Large intestine (tissue), 3 donors: ENCODE measurements at regions not wholly inside any gene's neighbourhood (a gene's known extent, or its start where the extent isn't known, plus 50 kb on each side); places are given as distances from the start of the nearest gene placed in this dataset.
"Not testable (repeated sequence)": the region's sequence is repeated elsewhere in the genome, so short reads cannot be mapped to it uniquely, and the experiment has no call there.

Source experiments
- DNase-seq, 2 donors: peaks; one replicate each; pipeline versions ENCODE4 v3.0.0 to v3.0.0-alpha.2; 2013
- H3K27ac ChIP-seq: one replicate; pipeline ENCODE4 v1.5.1; 2013; ENCODE audit warnings: low read length
- H3K27me3 ChIP-seq: 2 replicates; pipeline ENCODE4 v1.6.1; 2013; ENCODE audit warnings: low read length; ENCODE audit not compliant: control insufficient read depth, insufficient read depth
- H3K36me3 ChIP-seq: 2 replicates; pipeline ENCODE4 v1.6.1; 2013; ENCODE audit warnings: low read length; ENCODE audit not compliant: control insufficient read depth, insufficient read depth
- H3K4me1 ChIP-seq: one replicate; pipeline ENCODE4 v1.6.1; 2013; ENCODE audit warnings: low read length; ENCODE audit not compliant: control insufficient read depth, insufficient read depth
- H3K4me3 ChIP-seq: one replicate; pipeline ENCODE4 v1.5.1; 2013; ENCODE audit warnings: low read length
- H3K9me3 ChIP-seq: one replicate; pipeline ENCODE4 v1.6.1; 2013; ENCODE audit warnings: mild to moderate bottlenecking, low read depth, low read length, moderate library complexity; ENCODE audit not compliant: control insufficient read depth
- whole genome bisulfite sequencing: methylation state at CpG from one replicate; pipeline ENCODE4 v1.1.5; 2013; ENCODE audit warnings: low lambda C conversion rate; ENCODE audit not compliant: insufficient coverage; 5-methylcytosine and 5-hydroxymethylcytosine counted together

- not testable (repeated sequence) for DNase-seq, H3K9me3 ChIP-seq, H3K36me3 ChIP-seq, H3K27ac ChIP-seq, H3K4me1 ChIP-seq, H3K27me3 ChIP-seq, H3K4me3 ChIP-seq
- WGBS, result no CpG with 5 or more reads among the region's 25 CpGs
These were observed 551.9 kb downstream of the FAM181B start for GRCh38 chr11:82181796-82182195.

- Histone ChIP-seq H3K4me1 (no peaks in the 10 kb centered on the region), H3K4me3 (no peak overlapping the region), H3K27me3 (no peaks in the 10 kb centered on the region), H3K36me3 (no peaks in the 10 kb centered on the region), H3K9me3 (peaks cover 2% of the 10 kb centered on the region), H3K27ac (no peak overlapping the region)
- no CpG with 5 or more reads among the region's 2 CpGs for WGBS
- DNase-seq, result no peak
These were observed 556.7 kb downstream of the FAM181B start for GRCh38 chr11:82176945-82177344.

GRCh38 chr11:82176365-82176764 lies 557.3 kb downstream of the FAM181B start:
- no peak overlapping the region for H3K27ac ChIP-seq
- peaks cover 2% of the 10 kb centered on the region for H3K9me3 ChIP-seq
- peak in 1 of 2 donors; percentile 31 for DNase-seq
- WGBS, result 33% methylated on average over 1 of the region's 2 CpGs
- no peaks in the 10 kb centered on the region for H3K4me1 ChIP-seq
- H3K36me3 ChIP-seq, result no peaks in the 10 kb centered on the region
- H3K27me3 ChIP-seq, result no peaks in the 10 kb centered on the region
- no peak overlapping the region for H3K4me3 ChIP-seq

- DNase-seq, result no peak
- Histone ChIP-seq H3K27ac (no peak overlapping the region), H3K36me3 (no peaks in the 10 kb centered on the region), H3K4me3 (no peak overlapping the region), H3K27me3 (no peaks in the 10 kb centered on the region), H3K4me1 (no peaks in the 10 kb centered on the region), H3K9me3 (no peaks in the 10 kb centered on the region)
- no CpG with 5 or more reads among the region's 2 CpGs for WGBS
These were observed 559.1 kb downstream of the FAM181B start for GRCh38 chr11:82174610-82175009.

DNA sequence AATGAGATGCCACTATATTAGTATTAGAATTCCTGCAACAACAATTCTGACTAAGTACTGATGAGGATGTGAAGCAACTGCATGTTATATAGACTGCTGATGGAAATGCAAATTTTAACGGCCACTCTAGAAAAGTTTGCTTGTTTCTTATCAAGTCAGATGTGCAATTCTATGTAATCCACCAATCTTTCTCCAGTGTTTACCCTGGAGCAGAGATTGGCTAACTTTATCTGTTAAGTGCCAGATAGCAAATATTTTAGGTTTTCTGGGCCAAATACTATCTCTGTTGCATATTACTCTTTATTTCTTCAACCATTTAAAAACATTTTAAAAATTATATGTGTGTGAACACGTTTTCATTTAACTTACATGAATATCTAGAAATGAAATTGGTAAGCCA lies 586.9 kb downstream of the FAM181B start:
- no peak for DNase-seq
- WGBS, result 20% methylated on average over 2 of the region's 2 CpGs
- H3K4me3 ChIP-seq, result no peak overlapping the region

DNA sequence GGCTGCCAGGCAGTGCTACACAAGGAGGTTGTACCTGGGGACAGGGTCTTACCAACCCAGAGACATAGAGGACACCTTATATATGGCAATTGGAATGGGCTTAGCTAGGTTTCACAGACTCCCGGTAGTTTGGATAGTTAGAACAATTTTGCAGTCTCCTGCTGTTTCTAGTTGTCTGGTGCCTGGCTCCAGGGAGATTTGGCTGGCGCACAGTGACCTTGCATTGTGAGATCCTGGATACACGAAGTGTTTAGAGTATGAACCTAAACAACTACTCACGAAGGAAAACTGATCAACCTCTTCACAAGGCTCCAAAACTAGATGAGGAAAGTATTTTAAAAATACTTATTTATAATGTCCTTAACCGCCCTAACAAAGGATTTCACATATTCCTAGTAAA lies 614.7 kb downstream of the FAM181B start:
- H3K27ac ChIP-seq, result no peak overlapping the region
- no CpG with 5 or more reads among the region's 5 CpGs for WGBS
- H3K4me3 ChIP-seq, result no peak overlapping the region
- H3K4me1 ChIP-seq, result no peaks in the 10 kb centered on the region
- H3K27me3 ChIP-seq, result no peaks in the 10 kb centered on the region
- no peaks in the 10 kb centered on the region for H3K36me3 ChIP-seq
- DNase-seq, result no peak
- no peaks in the 10 kb centered on the region for H3K9me3 ChIP-seq

More for the DNA sequence above, 586.9 kb downstream of the FAM181B start:
- Histone ChIP-seq H3K27me3 (no peaks in the 10 kb centered on the region), H3K4me1 (no peaks in the 10 kb centered on the region), H3K27ac (no peak overlapping the region), H3K9me3 (no peaks in the 10 kb centered on the region), H3K36me3 (no peaks in the 10 kb centered on the region)

GRCh38 chr11:82117362-82117761 lies 616.3 kb downstream of the FAM181B start:
- no peaks in the 10 kb centered on the region for H3K9me3 ChIP-seq
- no peaks in the 10 kb centered on the region for H3K36me3 ChIP-seq
- DNase-seq, result no peak
- no peaks in the 10 kb centered on the region for H3K4me1 ChIP-seq
- no CpG with 5 or more reads among the region's 5 CpGs for WGBS
- H3K27me3 ChIP-seq, result no peaks in the 10 kb centered on the region
- no peak overlapping the region for H3K27ac ChIP-seq
- no peak overlapping the region for H3K4me3 ChIP-seq

DNA sequence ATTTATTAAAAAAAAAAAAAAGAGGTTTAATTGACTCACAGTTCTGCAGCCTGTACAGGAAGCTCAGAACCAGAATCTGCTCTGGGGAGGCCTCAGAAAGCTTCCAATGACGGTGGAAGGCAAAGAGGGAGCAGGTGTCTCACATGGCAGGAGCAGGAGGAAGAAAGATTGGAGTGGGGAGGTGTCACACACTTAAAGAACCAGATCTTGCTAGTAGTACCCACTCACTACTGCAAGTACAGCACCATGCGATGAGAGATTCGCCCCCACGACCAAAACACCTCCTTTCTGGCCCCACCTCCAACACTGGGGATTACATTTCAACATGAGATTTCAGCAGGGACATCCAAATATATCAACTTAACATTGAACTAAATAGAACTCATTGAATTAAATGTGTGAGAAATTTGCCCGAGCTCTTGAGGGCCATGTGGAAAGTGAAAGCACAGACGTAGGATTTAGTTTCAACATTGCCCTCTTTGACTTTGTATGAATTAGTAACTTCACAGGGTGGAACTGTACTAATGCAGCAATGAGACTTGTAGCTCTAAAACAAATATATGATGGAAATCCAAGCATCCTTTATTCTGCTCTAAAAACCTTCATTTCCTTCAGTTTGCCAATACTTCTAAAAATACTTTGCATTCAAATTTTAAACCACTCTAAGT lies 628.2 kb downstream of the FAM181B start:
- Histone ChIP-seq H3K36me3 (no peaks in the 10 kb centered on the region), H3K9me3 (no peaks in the 10 kb centered on the region), H3K27me3 (no peaks in the 10 kb centered on the region), H3K27ac (no peak overlapping the region), H3K4me1 (no peaks in the 10 kb centered on the region), H3K4me3 (no peak overlapping the region)
- WGBS, result no CpG with 5 or more reads among the region's 6 CpGs
- DNase-seq, result no peak

- Histone ChIP-seq H3K9me3 (no peaks in the 10 kb centered on the region), H3K4me1 (no peaks in the 10 kb centered on the region), H3K4me3 (no peak overlapping the region), H3K36me3 (no peaks in the 10 kb centered on the region), H3K27ac (no peak overlapping the region), H3K27me3 (no peaks in the 10 kb centered on the region)
- DNase-seq, result no peak
These were observed 640.8 kb downstream of the FAM181B start for GRCh38 chr11:82092904-82093303.

DNA sequence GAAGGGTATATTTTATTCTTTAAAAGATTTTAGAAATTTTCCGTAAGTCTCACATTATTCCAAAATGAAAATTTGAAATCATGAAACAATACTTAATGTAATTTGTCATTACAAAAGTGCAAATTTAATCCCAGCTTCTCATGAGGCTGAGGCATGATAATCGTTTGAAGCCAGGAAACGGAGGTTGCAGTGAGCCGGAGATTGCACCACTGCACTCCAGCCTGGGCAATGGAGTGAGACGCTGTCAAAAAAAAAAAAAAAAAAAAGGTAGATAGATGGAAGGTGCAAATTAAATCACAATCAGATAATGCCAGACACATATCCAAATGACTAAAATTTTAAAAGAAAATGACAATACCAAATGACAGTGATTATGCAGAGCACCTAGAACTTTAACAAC lies 644.2 kb downstream of the FAM181B start:
- Histone ChIP-seq H3K27me3 (no peaks in the 10 kb centered on the region), H3K4me1 (no peaks in the 10 kb centered on the region), H3K9me3 (no peaks in the 10 kb centered on the region), H3K27ac (no peak overlapping the region), H3K36me3 (no peaks in the 10 kb centered on the region), H3K4me3 (no peak overlapping the region)
- WGBS, result no CpG with 5 or more reads among the region's 5 CpGs
- DNase-seq, result no peak

GRCh38 chr11:82085493-82085892 lies 648.2 kb downstream of the FAM181B start:
- Histone ChIP-seq H3K27ac (no peak overlapping the region), H3K36me3 (no peaks in the 10 kb centered on the region), H3K4me3 (no peak overlapping the region), H3K9me3 (no peaks in the 10 kb centered on the region), H3K4me1 (no peaks in the 10 kb centered on the region), H3K27me3 (no peaks in the 10 kb centered on the region)
- WGBS, result 83% methylated on average over 1 of the region's 4 CpGs
- no peak for DNase-seq
